Upper lobe of left lung (tissue), 6 donors: ENCODE measurements at regions not wholly inside any gene's neighbourhood (a gene's known extent, or its start where the extent isn't known, plus 50 kb on each side); places are given as distances from the start of the nearest gene placed in this dataset.
A peak's percentile ranks its signal among the peaks of the same experiment; 100 is the strongest.

Source experiments
- ATAC-seq, 2 donors: fragments of 200-7000 bp; cut with Tn5 transposase; one replicate each; pipeline ENCODE4 v1.9.1; 2022; ENCODE audit warnings: mild to moderate bottlenecking in 2 of 2, moderate library complexity in 2 of 2; ENCODE audit not compliant: low FRiP score in 2 of 2
- DNase-seq, 2 donors: peaks; one replicate each; pipeline ENCODE4 v3.0.0-alpha.2; 2019 to 2020
- H3K27ac ChIP-seq, 4 donors: fragments of 200-600 bp; sonication (generic); one replicate each; pipeline ENCODE4 v1.5.1; 2016 to 2019
- H3K27me3 ChIP-seq, 4 donors: fragments of 200-600 bp; sonication (generic); one replicate each; pipeline ENCODE4 v1.5.1; 2017 to 2019
- H3K36me3 ChIP-seq, 4 donors: fragments of 200-600 bp; sonication (generic); one replicate each; pipeline ENCODE4 v1.5.1; 2016 to 2019
- H3K4me1 ChIP-seq, 4 donors: fragments of 200-600 bp; sonication (generic); one replicate each; pipeline ENCODE4 v1.5.1; 2018 to 2019
- H3K4me3 ChIP-seq, 4 donors: fragments of 200-600 bp; sonication (generic); one replicate each; pipeline ENCODE4 v1.5.1; 2017 to 2019; ENCODE audit warnings: mild to moderate bottlenecking in 2 of 4, moderate library complexity in 1 of 4
- H3K9me3 ChIP-seq, 4 donors: fragments of 200-600 bp; sonication (generic); one replicate each; pipeline ENCODE4 v1.5.1; 2018 to 2019
- CTCF ChIP-seq, 6 experiments: fragments of 450-650 bp in 4 of 6; fragments of 200-600 bp in 2 of 6; sonication (generic) in 2 of 6; IDR thresholded peaks; one replicate each; pipeline ENCODE4 v1.5.1; 2016 to 2019; ENCODE audit warnings: antibody characterized with exemption in 6 of 6
- EP300 ChIP-seq, 4 donors: sonication (generic); formaldehyde crosslinking; IDR thresholded peaks; one replicate each; pipeline ENCODE4 v1.5.1; 2017; ENCODE audit warnings: antibody characterized with exemption in 4 of 4, control low read depth in 2 of 4
- POLR2A ChIP-seq, 4 donors: fragments of 450-650 bp; IDR thresholded peaks; one replicate each; pipeline ENCODE4 v1.5.1; 2016 to 2017; ENCODE audit warnings: antibody characterized with exemption in 4 of 4, mild to moderate bottlenecking in 2 of 4
- POLR2AphosphoS5 ChIP-seq, 2 donors: sonication (generic); formaldehyde crosslinking; IDR thresholded peaks; one replicate each; pipeline ENCODE4 v1.5.1; 2017; ENCODE audit warnings: antibody characterized with exemption in 2 of 2
- WGBS, 2 donors: methylation state at CpG; one replicate each; pipeline ENCODE4 v1.1.5; 2017 to 2018; 5-methylcytosine and 5-hydroxymethylcytosine counted together
- donor health status: DM: no; HTN: no; CAD: no; lungs with moderate emphysema.
- donor health status: DM: no; HTN: yes; CAD: no; lungs with severe emphysema.

GRCh38 chr5:175803736-175804454 lies 67.5 kb upstream of the CPLX2 start:
- Histone ChIP-seq H3K27me3 (no peaks in the 10 kb centered on the region), H3K36me3 (no peaks in the 10 kb centered on the region), H3K4me1 (no peaks in the 10 kb centered on the region), H3K9me3 (no peaks in the 10 kb centered on the region), H3K4me3 (no peak overlapping the region), H3K27ac (no peak overlapping the region)
- 70% methylated on average over 8 of the region's 8 CpGs for WGBS, 2 donors
- peak in 1 of 2 donors; percentile 34 for DNase-seq
- ATAC-seq, result no peak
- TF ChIP-seq POLR2A (IDR thresholded peaks at IDR 0.05) (no peak), EP300 (IDR thresholded peaks at IDR 0.05) (no peak), POLR2AphosphoS5 (IDR thresholded peaks at IDR 0.05) (no peak), CTCF (IDR thresholded peaks at IDR 0.05) (no peak)

GRCh38 chr5:175805256-175806011 lies 65.9 kb upstream of the CPLX2 start:
- Histone ChIP-seq H3K27me3 (no peaks in the 10 kb centered on the region), H3K27ac (no peak overlapping the region), H3K4me3 (no peak overlapping the region), H3K9me3 (no peaks in the 10 kb centered on the region), H3K36me3 (no peaks in the 10 kb centered on the region), H3K4me1 (no peaks in the 10 kb centered on the region)
- no peak for ATAC-seq
- WGBS, 2 donors, result 74 to 77% methylated on average over 12 of the region's 12 CpGs
- DNase-seq, result no peak
- TF ChIP-seq CTCF (IDR thresholded peaks at IDR 0.05) (no peak), POLR2A (IDR thresholded peaks at IDR 0.05) (no peak), POLR2AphosphoS5 (IDR thresholded peaks at IDR 0.05) (no peak), EP300 (IDR thresholded peaks at IDR 0.05) (no peak)

GRCh38 chr5:175808711-175809110 lies 62.7 kb upstream of the CPLX2 start:
- TF ChIP-seq EP300 (IDR thresholded peaks at IDR 0.05) (no peak), POLR2AphosphoS5 (IDR thresholded peaks at IDR 0.05) (no peak), POLR2A (IDR thresholded peaks at IDR 0.05) (no peak), CTCF (IDR thresholded peaks at IDR 0.05) (no peak)
- Histone ChIP-seq H3K27ac (no peak overlapping the region), H3K27me3 (no peaks in the 10 kb centered on the region), H3K4me1 (no peaks in the 10 kb centered on the region), H3K9me3 (no peaks in the 10 kb centered on the region), H3K36me3 (no peaks in the 10 kb centered on the region), H3K4me3 (no peak overlapping the region)
- DNase-seq (no peak), ATAC-seq (no peak)
- WGBS, 2 donors, result 83 to 93% methylated on average over 4 to 6 of the region's 6 CpGs

- no peaks in the 10 kb centered on the region for H3K27me3 ChIP-seq
- ATAC-seq (no peak), DNase-seq (no peak)
- no peak overlapping the region for H3K27ac ChIP-seq
- no peaks in the 10 kb centered on the region for H3K36me3 ChIP-seq
- WGBS, 2 donors, result 41 to 53% methylated on average over 12 to 14 of the region's 14 CpGs
- no peak for TF ChIP-seq CTCF (IDR thresholded peaks at IDR 0.05)
- no peak for TF ChIP-seq EP300 (IDR thresholded peaks at IDR 0.05)
- no peaks in the 10 kb centered on the region for H3K4me1 ChIP-seq
- no peak overlapping the region for H3K4me3 ChIP-seq
- no peaks in the 10 kb centered on the region for H3K9me3 ChIP-seq
These were observed 61.8 kb upstream of the CPLX2 start for GRCh38 chr5:175809531-175810121.
